HG02973 (cell line): ENCODE measurements at regions not wholly inside any gene's neighbourhood (a gene's known extent, or its start where the extent isn't known, plus 50 kb on each side); places are given as distances from the start of the nearest gene placed in this dataset.
"Not testable (repeated sequence)": the region's sequence is repeated elsewhere in the genome, so short reads cannot be mapped to it uniquely, and the experiment has no call there.

Experiments used
- ATAC-seq: cut with Tn5 transposase; IDR thresholded peaks from one replicate; pipeline ENCODE4 v1.9.1; 2021; ENCODE audit warnings: moderate library complexity; ENCODE audit not compliant: unreplicated experiment

DNA sequence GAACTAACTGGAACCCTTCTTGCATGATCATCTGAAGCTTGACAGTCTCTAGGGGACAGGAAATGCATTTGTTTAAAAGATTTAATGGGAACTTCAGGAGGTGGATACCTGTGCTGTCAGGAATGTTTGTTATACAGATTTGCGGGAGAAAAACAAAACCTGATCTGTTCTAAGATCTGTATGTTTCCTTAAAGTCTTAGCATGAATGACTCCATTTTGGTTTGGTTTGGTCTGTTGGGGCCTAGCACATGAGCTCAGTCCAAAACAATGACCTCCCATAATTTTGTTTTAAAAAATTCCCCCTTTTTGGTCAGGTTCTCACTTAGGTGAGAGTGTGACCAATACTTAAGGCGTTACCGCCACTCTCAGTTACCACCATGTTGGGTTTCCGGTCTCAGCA, 138.7 kb downstream of the AKR1D1 start:
- no peak for ATAC-seq

DNA sequence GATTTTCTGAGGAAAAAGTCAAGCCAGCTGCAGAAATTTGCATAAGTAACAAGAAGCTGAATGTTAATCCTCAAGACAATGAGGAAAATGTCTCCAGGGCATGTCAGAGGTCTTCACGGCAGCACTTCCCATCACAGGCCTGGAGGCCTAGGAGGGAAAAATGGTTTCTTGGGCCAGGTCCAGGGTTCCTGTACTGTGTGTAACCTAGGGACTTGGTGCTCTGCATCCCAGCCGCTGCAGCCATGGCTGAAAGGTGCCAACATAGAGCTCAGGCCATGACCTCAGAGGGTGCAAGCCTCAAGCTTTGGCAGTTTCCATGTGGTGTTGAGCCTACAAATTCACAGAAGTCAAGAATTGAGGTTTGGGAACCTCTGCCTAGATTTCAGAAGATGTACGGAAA, 144.1 kb downstream of the AKR1D1 start:
- ATAC-seq, result not testable (repeated sequence)

DNA sequence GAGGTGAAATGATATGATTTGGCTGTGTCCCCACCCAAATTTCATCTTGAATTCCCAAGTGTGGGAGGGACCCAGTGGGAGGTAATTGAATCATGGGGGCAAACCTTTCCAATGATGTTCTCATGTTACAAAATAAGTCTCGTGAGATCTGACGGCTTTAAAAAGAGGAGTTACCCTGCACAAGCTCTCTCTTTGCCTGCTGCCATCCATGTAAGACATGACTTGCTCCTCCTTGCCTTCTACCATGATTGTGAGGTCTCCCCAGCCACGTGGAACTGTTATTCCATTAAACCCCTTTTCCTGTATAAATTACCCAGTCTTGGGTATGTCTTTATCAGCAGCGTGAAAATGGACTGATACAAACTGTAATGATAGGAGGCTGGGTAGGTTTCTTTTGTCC, 145.1 kb downstream of the AKR1D1 start:
- ATAC-seq, result not testable (repeated sequence)

DNA sequence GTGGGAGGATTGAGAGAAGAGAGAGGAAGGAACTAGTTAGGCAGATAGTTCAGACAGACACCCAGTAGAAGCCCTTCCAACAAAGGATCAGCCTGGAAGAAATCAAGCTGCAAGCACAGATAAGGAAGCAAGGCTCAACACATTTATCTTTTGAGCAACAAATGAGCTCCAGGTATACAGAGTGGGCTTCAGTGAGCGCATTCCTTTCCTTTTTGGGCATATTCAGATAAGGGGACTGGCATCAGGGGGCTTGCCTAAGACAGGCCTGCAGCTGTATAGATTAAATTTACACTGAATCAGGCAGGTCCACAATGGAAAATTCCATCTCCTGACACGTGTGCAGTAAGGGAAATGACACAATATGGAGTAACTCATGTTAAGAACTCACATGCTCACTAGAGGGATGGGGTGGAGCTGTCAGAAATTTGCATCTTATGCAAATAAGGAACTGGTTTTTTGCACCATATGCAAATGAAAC, 147.2 kb downstream of the AKR1D1 start:
- ATAC-seq, result no peak

DNA sequence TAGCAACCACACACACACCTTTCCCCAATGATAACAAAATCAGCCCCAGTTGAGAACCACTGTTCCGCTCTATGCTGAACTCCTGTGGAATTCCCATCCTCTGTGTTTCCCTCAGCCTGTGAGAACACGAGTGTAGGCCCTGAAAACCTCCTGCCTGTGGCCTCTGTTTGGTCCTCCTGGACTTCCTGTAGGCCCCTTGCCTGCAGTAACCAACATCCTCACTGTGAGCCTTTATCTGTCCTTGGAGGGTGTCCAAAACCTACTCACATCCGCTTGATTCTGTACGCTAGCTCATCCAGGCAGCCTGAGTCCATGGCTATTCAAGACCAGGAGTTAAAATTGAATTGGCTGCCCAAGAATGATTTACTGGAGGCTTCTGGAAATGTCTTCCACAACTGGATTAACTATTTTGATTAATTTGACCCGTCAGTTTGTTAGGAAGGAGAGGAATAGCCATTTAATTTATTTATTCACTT, 149.8 kb downstream of the AKR1D1 start:
- ATAC-seq, result no peak

DNA sequence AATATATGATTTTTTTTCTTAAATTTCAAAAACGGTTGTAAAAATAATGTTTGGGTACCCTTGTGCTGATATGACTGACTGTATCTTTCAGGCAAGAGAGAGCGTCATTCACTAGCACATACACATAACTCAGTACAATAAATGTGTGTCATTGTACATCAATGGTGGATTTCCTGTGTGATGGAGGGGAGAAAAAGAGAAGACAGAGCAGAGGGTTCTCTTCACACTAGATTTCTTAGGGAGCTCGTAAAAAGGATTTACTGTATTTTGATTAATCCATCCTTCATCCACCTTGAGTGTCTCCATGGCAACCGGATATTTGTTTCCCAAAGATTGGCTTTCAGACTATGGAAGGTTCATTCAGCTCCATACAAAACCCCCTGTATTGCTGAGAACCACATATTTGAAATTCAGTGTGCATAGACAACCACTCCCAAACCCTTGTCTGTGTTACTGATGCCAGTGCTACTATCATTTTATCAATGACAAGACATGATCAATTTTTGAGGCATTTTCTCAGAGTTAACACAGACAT, 150.6 kb downstream of the AKR1D1 start:
- no peak for ATAC-seq

DNA sequence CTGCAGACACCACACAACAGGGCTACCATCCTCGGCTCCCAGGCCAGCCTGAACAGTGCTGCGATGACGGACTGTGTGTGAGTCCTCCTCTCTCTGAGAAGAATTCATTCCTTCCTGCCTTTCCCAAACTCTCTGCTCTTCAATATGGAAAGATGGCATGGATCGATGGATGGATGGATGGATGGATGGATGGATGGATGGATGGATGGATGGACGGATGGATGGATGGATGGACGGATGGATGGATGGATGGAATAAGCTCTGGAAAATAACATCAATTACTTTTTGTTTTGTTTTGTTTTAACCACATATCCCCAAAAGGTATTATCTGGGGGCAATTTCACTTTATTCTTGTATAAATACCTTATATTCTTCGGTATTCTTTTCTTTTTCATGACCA, 151.9 kb downstream of the AKR1D1 start:
- no peak for ATAC-seq

DNA sequence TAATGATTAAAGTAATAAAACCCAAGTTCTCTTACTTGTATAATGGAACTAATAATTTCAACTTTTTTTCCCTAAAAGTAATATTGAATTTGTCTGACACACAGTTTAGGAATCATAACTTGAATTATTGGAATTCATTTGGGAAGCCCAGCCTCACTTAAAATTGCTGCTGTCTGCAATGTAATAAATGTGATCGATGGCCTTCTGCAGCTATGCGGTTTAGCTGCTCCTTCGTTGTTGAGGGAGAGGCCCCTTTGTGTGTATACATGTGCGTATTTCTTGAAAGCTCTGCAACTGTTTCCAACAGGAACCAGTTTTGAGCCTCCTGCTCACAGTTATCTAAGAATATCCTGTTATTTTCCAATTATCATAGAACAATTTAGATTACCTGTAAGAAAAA, 152.5 kb downstream of the AKR1D1 start:
- ATAC-seq, result no peak

DNA sequence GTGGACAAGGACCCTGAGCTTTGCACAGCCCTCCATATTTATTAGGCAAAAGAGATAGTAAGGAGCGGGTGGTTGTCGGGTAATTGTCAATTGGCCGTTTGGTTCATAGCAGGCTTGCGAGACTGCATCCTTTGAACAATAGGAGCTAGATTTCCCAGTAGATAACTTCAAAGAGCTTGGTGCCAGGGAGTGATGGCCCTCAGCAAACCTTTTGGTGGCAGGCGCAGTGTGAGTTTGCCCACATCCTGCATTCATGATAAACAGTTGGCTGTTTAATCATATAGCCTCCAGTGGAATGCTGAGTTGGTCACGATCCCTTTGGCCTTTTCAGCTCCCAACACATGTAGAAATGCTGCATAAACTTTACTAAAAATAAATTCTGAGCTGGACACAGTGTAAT, 156.9 kb downstream of the AKR1D1 start:
- no peak for ATAC-seq

DNA sequence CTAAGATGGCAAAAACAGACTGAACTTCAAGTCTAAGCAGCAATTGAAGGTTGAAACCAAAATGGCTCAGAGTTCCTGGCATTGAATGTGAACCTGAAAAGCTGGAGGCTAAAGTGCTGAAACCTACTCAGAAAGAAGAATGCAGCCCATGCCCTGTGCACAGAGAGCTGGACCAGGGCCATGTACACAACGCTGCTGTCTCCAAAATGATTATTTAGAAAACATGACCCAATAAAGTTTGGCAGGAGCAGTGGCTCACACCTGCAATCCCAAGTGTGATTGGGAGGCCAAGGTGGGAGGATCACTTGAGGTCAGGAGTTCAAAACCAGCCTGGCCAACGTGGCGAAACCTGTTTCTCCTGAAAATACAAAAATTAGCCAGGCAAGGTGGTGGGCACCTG, 158.9 kb downstream of the AKR1D1 start:
- ATAC-seq, result no peak

DNA sequence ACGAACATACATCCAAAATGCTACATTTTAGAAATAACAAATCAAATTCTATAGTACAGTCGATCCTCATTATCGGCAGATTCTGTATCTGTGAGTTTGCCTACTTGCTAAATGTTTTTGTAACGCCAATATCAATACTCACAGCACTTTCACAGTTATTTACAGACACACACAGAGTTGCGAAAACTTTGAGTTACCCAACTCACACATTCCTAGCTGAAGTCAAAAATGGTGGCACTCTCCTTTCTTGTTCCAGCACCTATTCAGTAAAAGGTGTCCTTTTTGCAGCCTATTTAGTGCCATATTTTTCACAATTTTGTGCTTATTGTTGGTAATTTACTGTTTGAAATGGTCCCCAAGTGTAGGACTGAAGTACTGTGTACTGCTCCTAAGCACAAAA, 161.7 kb downstream of the AKR1D1 start:
- ATAC-seq, result no peak

DNA sequence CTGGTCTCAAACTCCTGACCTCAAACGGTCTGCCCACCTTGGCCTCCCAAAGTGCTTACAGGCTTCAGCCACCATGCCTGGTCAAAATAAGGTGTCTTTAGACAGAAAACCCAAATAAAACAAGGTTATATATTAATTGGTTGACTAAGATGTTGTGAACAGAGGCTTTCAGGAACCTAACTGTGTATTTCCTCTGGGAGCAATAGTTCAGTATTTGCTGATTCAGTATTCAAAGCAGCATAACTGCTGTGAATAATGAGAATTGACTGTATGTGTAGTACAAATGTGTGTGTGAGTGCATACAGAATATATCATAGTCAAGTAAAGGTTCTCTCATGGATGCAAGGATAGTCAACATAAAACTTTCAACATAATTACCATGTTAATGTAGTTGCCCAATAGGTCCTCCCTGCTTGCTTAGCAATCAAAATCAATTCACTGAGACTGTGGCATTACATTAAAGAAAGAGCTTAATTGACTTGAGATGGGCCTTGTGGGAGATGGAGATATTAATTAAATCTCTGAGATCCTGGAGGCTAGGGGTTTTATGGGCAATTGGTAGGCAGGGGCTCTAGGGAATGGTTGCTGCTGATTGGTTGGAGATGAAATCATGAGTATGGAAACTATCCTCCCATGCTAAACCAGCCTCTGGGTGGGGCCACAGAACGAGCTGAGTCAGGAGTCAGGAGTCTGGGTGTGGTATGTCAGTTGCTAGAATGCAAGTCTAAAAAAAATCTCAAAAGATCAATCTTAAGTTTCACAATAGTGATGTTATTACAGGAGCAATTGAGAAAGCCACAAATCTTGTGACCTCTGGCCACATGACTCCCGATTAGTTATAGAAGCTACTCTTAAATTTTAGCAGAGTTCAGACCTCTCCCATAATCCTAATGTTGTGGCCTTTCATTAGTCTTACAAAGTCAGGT, 162.7 kb downstream of the AKR1D1 start:
- no peak for ATAC-seq

DNA sequence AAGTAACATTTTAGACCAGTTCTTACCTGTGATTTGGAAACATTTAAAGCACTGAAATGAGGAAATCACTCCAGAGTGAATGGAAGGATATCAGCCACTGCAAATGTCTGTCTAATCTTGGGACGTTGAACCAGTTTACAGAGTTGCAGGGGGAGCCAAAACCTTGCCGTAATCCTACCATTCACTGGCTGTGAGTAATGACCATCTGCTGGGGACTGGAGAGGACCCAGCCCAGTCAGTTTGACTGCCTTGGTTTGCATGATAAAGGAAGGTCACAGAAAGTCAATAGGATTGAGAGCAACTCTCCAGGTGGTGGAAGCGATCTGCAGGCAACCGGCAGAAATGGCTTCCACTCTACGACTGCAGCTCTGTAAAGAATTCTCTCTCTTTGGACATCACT, 167.2 kb downstream of the AKR1D1 start:
- ATAC-seq, result no peak

DNA sequence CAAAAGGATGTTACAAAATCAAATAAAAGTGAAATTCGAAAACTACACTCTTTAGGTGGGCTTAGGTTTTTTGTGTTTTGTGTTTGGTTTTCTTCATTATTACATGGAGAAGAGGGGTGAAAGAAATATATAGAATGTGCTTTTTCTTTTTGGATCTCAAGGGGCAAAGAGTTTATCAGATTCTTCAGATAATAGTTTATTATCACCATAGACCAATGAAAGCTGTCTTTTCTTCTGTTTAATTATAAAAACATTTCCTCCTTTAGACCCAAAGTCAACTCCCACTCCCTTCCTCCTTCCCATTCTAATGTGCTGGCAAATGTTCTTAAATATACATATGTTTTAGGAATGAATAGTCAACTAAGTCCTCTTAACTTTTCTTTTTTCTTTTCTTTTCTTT, 167.6 kb downstream of the AKR1D1 start:
- ATAC-seq, result no peak

DNA sequence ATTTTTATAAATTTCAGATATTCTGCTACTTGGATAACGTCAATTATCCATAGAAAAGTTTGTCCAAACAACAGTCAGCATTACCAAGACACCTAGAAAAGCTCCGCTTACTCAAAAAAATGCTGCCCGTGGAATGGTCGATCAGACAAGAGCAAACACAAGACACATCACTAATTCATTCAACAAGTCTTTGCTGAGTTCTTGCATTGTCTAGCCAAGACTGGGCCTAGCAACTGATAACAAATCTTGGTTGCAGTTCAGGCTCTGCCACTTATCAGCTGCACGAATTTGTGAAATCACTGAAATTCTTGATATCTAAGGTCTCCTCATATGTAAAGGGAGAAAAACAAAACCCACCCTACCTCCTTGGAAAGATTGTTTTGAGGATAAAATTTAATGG, 168.3 kb downstream of the AKR1D1 start:
- no peak for ATAC-seq

DNA sequence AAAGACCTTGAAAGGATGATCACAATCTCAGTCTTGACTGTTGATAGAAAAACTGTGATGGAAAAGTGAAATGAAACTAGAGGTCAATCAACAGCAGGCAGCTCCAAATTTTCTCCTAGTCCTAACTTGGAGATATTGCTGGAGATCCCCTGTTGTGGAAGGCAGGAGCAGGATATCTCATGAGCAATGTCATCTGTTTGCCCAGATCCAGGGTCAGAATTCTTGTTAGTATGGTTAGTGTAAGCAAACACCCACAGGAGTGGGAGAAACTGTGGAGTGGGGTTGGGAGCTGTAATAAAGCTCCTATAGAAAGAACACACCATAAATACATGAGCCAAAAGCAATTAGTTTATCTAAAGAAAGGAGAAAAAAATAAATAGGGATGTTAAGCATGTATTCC, 169.0 kb downstream of the AKR1D1 start:
- ATAC-seq, result no peak

DNA sequence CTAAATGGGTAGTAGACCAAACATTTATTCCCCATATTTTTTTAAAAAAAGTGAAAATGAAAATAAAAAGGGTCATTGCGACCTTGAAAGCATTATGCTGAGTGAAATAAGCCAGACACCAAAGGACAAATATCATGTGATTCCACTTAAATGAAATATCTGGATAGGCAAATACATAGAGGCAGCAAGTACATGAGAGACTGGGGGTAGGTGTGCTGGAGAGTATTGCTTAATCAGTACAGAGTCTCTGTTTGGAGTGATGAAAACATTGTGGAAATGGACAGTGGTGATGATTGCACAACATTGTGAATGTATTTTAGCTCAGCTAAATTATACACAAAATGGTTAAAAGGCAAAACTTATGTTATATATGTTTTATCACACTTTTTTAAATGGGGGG, 169.4 kb downstream of the AKR1D1 start:
- no peak for ATAC-seq

DNA sequence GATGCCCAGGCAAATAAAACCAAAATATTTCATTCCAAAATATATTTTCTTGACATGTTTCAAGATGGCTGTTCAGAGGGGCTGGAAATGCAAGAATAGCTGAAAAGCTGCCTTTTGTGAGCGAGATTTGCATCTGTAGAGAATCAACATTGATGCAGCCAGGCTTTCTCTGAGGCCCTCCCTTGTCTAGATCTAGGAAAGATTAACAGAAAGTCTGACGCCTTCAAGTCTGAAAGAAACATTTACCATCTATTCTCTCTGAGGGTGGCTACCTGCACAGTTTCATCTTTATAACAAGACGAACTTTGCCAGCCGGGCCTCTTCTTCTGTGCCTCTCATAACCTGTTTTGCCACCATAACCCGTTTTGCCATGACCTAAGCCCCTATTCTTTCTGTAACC, 170.2 kb downstream of the AKR1D1 start:
- ATAC-seq, result no peak

DNA sequence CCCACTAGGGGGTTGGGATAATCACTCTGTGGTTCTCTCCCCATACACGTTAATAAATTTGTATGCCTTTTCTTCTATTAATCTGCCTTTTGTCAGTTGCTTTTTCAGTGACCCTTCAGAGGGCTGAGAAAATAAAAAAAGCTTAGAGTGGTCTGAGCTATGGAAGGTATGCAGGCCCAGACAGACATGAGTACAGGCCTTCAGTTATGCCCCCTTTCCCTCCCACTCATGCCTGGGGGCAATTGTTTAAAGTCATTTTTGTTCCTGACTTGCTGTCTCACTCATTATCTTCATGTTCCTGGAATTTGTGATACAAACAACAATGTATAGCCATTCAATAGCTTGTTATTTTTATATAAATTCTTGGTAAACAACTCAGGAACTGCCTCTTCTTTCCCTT, 170.8 kb downstream of the AKR1D1 start:
- no peak for ATAC-seq

DNA sequence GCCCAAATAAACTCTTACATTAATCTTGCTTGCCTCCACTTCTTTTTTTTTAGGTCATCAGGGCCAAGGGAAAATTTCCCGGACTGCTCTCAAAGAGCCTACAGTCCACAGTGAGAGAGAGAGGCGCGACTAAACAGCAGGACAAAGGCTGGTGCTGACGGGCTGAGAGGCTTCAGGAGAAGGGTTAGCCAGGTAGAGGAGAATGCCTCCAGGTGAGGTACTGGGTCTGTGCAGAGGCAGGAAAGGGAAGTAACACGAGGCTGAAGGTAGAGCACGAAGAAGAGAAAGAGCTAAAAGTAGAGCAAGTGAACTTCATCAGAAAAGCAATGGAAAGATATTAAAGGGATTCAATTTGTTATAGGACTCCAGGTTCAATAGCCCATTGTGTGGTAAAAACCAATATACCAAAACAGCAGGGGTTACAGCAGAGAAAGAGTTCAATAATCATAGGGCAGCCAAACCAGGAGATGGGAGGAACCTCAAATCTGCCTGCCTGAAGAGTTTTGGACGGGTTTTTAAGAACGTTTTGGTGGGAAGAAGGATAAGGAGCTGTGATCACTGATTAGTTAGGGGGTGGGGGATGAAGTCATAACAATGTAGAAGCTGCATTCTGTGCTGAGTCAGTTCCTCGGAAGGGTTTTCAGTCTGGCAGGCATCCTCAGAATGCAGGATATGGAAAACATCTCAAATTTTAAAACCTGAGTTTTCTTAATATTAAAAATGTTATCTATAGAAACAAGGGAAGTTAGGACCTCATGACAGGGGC, 171.5 kb downstream of the AKR1D1 start:
- ATAC-seq, result no peak

DNA sequence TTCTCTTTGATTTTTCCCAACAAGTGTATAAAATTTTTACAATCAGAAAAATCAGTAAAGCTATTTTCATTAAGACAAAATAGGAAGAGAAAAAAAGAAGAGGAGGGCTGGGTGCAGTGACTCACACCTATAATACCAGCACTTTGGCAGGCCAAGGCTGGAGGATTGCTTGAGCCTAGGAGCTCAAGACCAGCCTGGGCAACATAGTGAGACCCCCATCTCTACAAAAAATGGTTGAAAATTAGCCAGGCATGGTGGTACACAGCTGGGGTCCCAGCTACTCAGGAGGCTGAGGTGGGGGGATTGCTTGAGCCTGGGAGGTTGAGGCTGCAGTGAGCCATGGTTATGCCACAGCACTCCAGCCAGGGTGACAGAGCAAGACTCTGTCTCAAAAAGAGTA, 172.3 kb downstream of the AKR1D1 start:
- ATAC-seq, result no peak

DNA sequence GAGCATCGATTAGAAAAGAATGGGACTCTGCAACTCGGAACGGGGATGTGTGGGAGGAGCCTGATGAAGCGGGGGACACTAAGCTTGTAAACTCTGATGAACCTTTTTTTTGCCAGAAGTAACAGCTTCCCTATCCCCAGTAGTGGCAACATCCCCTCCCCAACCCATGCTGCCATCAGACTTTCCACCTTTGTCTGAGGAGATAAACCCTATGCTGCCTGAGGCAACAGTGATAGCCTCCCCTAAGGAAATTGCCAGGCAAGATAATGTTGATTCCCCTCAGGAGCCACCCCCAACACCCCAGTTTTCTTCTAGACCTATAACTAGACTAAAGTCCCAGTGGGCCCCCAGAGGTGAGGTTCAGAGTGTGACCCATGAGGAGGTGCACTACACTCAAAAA, 173.7 kb downstream of the AKR1D1 start:
- no peak for ATAC-seq
